Chondrocyte (in vitro differentiated cells): ENCODE measurements at regions not wholly inside any gene's neighbourhood (a gene's known extent, or its start where the extent isn't known, plus 50 kb on each side); places are given as distances from the start of the nearest gene placed in this dataset.

Source experiments
- DNase-seq: peaks from one replicate; pipeline ENCODE4 v3.0.0; 2021; ENCODE audit warnings: mixed read lengths, low spot score
- H3K27ac Mint-ChIP-seq: one replicate; pipeline ENCODE4 v1.8.0; 2021; ENCODE audit warnings: mild to moderate bottlenecking, moderate library complexity, mixed read lengths; ENCODE audit not compliant: unreplicated experiment
- H3K27me3 Mint-ChIP-seq: 2 replicates; pipeline ENCODE4 v1.8.0; 2021; ENCODE audit warnings: low read depth, mixed read lengths
- H3K36me3 Mint-ChIP-seq: 2 replicates; pipeline ENCODE4 v1.8.0; 2021; ENCODE audit warnings: low read depth, mixed read lengths
- H3K4me1 Mint-ChIP-seq: 2 replicates; pipeline ENCODE4 v1.8.0; 2021; ENCODE audit warnings: low read depth, mild to moderate bottlenecking, mixed read lengths
- H3K4me3 Mint-ChIP-seq: one replicate; pipeline ENCODE4 v1.8.0; 2021; ENCODE audit warnings: mild to moderate bottlenecking, moderate library complexity, mixed read lengths; ENCODE audit not compliant: unreplicated experiment
- H3K9me3 Mint-ChIP-seq: 2 replicates; pipeline ENCODE4 v1.8.0; 2021; ENCODE audit warnings: low read depth, mixed read lengths
- TF ChIP-seq, protein P1 (sequence below): fragments of 200-600 bp; sonication (generic); IDR thresholded peaks from 2 replicates; pipeline ENCODE4 v1.5.0; 2021; ENCODE audit warnings: antibody characterized with exemption, mild to moderate bottlenecking, moderate library complexity

- H3K27me3 Mint-ChIP-seq, result no peaks in the 10 kb centered on the region
- TF ChIP-seq, protein P1, sequence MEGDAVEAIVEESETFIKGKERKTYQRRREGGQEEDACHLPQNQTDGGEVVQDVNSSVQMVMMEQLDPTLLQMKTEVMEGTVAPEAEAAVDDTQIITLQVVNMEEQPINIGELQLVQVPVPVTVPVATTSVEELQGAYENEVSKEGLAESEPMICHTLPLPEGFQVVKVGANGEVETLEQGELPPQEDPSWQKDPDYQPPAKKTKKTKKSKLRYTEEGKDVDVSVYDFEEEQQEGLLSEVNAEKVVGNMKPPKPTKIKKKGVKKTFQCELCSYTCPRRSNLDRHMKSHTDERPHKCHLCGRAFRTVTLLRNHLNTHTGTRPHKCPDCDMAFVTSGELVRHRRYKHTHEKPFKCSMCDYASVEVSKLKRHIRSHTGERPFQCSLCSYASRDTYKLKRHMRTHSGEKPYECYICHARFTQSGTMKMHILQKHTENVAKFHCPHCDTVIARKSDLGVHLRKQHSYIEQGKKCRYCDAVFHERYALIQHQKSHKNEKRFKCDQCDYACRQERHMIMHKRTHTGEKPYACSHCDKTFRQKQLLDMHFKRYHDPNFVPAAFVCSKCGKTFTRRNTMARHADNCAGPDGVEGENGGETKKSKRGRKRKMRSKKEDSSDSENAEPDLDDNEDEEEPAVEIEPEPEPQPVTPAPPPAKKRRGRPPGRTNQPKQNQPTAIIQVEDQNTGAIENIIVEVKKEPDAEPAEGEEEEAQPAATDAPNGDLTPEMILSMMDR, result no peak
- H3K4me1 Mint-ChIP-seq, result no peaks in the 10 kb centered on the region
- no peaks in the 10 kb centered on the region for H3K36me3 Mint-ChIP-seq
- DNase-seq, result no peak
- no peak overlapping the region for H3K4me3 Mint-ChIP-seq
- no peak overlapping the region for H3K27ac Mint-ChIP-seq
- H3K9me3 Mint-ChIP-seq, result peaks cover 6% of the 10 kb centered on the region
Observed at GRCh38 chr4:93982255-93982654, 153.7 kb downstream of the ATOH1 start.

DNA sequence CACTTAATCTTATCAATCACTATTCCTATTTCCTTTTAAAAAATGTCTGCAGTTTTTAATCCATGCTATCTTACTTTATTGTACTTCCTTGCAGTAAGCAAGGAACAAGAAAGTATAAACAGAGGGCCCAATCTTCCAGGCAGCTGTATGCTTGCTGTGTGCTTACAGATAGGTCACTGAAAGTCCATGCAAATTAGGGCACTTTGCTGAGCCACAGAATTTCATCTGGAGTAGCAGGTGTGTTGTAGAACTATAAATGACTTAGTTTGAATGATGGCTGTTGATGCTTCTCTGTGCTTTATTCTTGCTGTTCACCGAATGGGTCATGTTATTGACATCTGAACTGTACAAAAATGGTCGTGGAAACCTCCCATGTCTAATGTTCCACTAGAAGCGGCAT is 154.6 kb downstream of the ATOH1 start:
- H3K4me1 Mint-ChIP-seq, result no peaks in the 10 kb centered on the region
- peaks cover 2% of the 10 kb centered on the region for H3K9me3 Mint-ChIP-seq
- DNase-seq, result no peak
- TF ChIP-seq, protein P1, result no peak
- H3K36me3 Mint-ChIP-seq, result no peaks in the 10 kb centered on the region
- no peak overlapping the region for H3K4me3 Mint-ChIP-seq
- H3K27me3 Mint-ChIP-seq, result peaks cover 1% of the 10 kb centered on the region
- no peak overlapping the region for H3K27ac Mint-ChIP-seq

DNA sequence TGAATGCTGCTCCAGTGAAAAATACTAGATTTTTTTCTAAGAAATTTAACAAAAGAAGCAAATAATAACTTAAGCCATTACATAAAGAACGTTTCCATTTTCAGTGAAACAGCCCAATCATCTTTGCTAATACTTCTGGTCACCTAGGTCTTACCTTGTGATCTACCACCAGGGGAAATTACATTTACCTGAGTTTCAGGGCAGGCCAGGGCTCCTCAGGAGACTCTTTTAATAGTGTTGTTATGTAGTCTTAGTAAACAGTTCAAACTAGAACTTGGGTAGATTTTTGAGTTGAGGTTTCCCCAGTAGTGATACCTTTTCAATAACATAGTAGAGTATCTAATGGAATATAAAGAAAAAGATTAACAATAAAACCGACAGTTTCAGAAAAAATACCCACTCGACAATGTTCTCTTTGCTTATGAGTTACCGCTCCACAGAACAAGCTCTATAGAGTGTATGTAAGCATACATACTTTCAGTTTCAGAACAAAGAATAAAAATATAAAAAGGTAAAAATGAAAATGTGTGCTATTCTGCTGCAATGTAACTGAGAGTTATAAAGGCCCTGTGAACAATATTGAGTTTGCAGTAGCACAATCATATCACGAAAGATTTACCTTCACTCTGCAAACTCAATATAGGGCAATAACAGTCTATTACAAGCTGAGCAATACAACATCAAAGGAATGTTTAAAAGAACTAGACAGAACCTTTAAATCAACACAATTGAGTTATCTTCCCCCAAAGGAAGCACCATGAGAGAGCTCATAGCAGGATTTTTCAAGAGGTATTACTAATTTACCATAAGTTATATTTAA is 165.8 kb downstream of the ATOH1 start:
- Mint-ChIP-seq H3K4me1 (peaks cover 4% of the 10 kb centered on the region), H3K27me3 (peaks cover 8% of the 10 kb centered on the region), H3K9me3 (no peaks in the 10 kb centered on the region), H3K4me3 (no peak overlapping the region), H3K36me3 (no peaks in the 10 kb centered on the region), H3K27ac (no peak overlapping the region)
- DNase-seq, result no peak
- TF ChIP-seq, protein P1, result no peak

GRCh38 chr4:93996895-93997294 is 168.3 kb downstream of the ATOH1 start:
- H3K27me3 Mint-ChIP-seq, result peaks cover 4% of the 10 kb centered on the region
- H3K4me3 Mint-ChIP-seq, result no peak overlapping the region
- H3K36me3 Mint-ChIP-seq, result no peaks in the 10 kb centered on the region
- TF ChIP-seq, protein P1, result no peak
- H3K4me1 Mint-ChIP-seq, result no peaks in the 10 kb centered on the region
- no peak overlapping the region for H3K27ac Mint-ChIP-seq
- H3K9me3 Mint-ChIP-seq, result no peaks in the 10 kb centered on the region
- DNase-seq, result no peak

- no peaks in the 10 kb centered on the region for H3K4me1 Mint-ChIP-seq
- no peak for DNase-seq
- no peaks in the 10 kb centered on the region for H3K36me3 Mint-ChIP-seq
- H3K27ac Mint-ChIP-seq, result no peak overlapping the region
- TF ChIP-seq, protein P1, result no peak
- H3K4me3 Mint-ChIP-seq, result no peak overlapping the region
- H3K27me3 Mint-ChIP-seq, result peaks cover 6% of the 10 kb centered on the region
- H3K9me3 Mint-ChIP-seq, result no peaks in the 10 kb centered on the region
Observed at GRCh38 chr4:94000559-94000958, 172.0 kb downstream of the ATOH1 start.
